Liver (tissue), 3 donors: ENCODE measurements at regions not wholly inside any gene's neighbourhood (a gene's known extent, or its start where the extent isn't known, plus 50 kb on each side); places are given as distances from the start of the nearest gene placed in this dataset.

ENCODE experiments used
- CTCF ChIP-seq: fragments of 150-350 bp; IDR thresholded peaks from 2 replicates; pipeline ENCODE4 v1.5.1; 2017; ENCODE audit warnings: improper control_type of control experiment, low read depth, low read length; ENCODE audit not compliant: missing input control
- FOXA1 ChIP-seq: IDR thresholded peaks from 2 replicates; pipeline ENCODE4 v1.6.1; 2016; ENCODE audit warnings: antibody characterized with exemption
- GABPA ChIP-seq, 2 donors: IDR thresholded peaks in 1 of 2; conservative IDR thresholded peaks in 1 of 2; 2 replicates each; pipeline ENCODE4 v1.6.1; 2016; ENCODE audit warnings: antibody characterized with exemption in 2 of 2, mild to moderate bottlenecking in 1 of 2, moderate library complexity in 1 of 2
- RAD21 ChIP-seq, 2 donors: IDR thresholded peaks; 2 replicates each; pipeline ENCODE4 v1.6.1; 2016; ENCODE audit warnings: antibody characterized with exemption in 2 of 2, mild to moderate bottlenecking in 2 of 2
- ZBTB33 ChIP-seq: IDR thresholded peaks from 2 replicates; pipeline ENCODE4 v1.6.1; 2016; ENCODE audit warnings: antibody characterized with exemption
- donor health status: healthy.
- donor health status: healthy.

GRCh38 chr10:88116971-88117626, 253.7 kb downstream of the PTEN start:
- no peak for TF ChIP-seq CTCF
- TF ChIP-seq GABPA (IDR thresholded peaks at IDR 0.05 in 1 of 2, conservative IDR thresholded peaks at IDR 0.05 in 1 of 2) = no peak
- no peak for TF ChIP-seq RAD21 (IDR thresholded peaks at IDR 0.05)
- no peak for TF ChIP-seq FOXA1
- no peak for TF ChIP-seq ZBTB33
